Cardiac muscle cell (in vitro differentiated cells and primary cell): ENCODE measurements at regions not wholly inside any gene's neighbourhood (a gene's known extent, or its start where the extent isn't known, plus 50 kb on each side); places are given as distances from the start of the nearest gene placed in this dataset.

ENCODE experiments used
- DNase-seq, 2 donors: peaks; one replicate each; pipeline versions ENCODE4 v3.0.0 to v3.0.0-alpha.2; 2010 to 2017; ENCODE audit warnings: low read depth in 1 of 2, low spot score in 1 of 2
- H3K27ac ChIP-seq: fragments of 200-600 bp; sonication (generic); 2 replicates; pipeline ENCODE4 v1.5.1; 2016
- H3K27me3 ChIP-seq: fragments of 200-600 bp; sonication (generic); 2 replicates; pipeline ENCODE4 v1.6.0; 2016; ENCODE audit warnings: control low read depth
- H3K36me3 ChIP-seq: fragments of 200-600 bp; sonication (generic); 2 replicates; pipeline ENCODE4 v1.5.1; 2016; ENCODE audit warnings: control low read depth
- H3K4me1 ChIP-seq: fragments of 200-600 bp; sonication (generic); 2 replicates; pipeline ENCODE4 v1.8.1; 2017; ENCODE audit warnings: low read depth, mild to moderate bottlenecking, mixed run types
- H3K4me3 ChIP-seq: fragments of 200-600 bp; sonication (generic); 2 replicates; pipeline ENCODE4 v1.5.1; 2016; ENCODE audit warnings: mild to moderate bottlenecking
- H3K9me3 ChIP-seq: fragments of 200-600 bp; sonication (generic); 2 replicates; pipeline ENCODE4 v1.5.1; 2017; ENCODE audit warnings: low read depth, mild to moderate bottlenecking, control low read depth
- TF ChIP-seq, protein P1 (sequence below): IDR thresholded peaks from 2 replicates; pipeline ENCODE4 v1.5.1; 2012; ENCODE audit warnings: low read depth, mild to moderate bottlenecking, low read length

- DNase-seq = no peak
- Histone ChIP-seq H3K27me3 (no peaks in the 10 kb centered on the region), H3K4me1 (no peaks in the 10 kb centered on the region), H3K9me3 (no peaks in the 10 kb centered on the region), H3K36me3 (no peaks in the 10 kb centered on the region), H3K4me3 (no peak overlapping the region), H3K27ac (no peak overlapping the region)
- TF ChIP-seq, protein P1, sequence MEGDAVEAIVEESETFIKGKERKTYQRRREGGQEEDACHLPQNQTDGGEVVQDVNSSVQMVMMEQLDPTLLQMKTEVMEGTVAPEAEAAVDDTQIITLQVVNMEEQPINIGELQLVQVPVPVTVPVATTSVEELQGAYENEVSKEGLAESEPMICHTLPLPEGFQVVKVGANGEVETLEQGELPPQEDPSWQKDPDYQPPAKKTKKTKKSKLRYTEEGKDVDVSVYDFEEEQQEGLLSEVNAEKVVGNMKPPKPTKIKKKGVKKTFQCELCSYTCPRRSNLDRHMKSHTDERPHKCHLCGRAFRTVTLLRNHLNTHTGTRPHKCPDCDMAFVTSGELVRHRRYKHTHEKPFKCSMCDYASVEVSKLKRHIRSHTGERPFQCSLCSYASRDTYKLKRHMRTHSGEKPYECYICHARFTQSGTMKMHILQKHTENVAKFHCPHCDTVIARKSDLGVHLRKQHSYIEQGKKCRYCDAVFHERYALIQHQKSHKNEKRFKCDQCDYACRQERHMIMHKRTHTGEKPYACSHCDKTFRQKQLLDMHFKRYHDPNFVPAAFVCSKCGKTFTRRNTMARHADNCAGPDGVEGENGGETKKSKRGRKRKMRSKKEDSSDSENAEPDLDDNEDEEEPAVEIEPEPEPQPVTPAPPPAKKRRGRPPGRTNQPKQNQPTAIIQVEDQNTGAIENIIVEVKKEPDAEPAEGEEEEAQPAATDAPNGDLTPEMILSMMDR = no peak
Measured at GRCh38 chr2:6287406-6287805, 578.3 kb downstream of the CMPK2 start.

DNA sequence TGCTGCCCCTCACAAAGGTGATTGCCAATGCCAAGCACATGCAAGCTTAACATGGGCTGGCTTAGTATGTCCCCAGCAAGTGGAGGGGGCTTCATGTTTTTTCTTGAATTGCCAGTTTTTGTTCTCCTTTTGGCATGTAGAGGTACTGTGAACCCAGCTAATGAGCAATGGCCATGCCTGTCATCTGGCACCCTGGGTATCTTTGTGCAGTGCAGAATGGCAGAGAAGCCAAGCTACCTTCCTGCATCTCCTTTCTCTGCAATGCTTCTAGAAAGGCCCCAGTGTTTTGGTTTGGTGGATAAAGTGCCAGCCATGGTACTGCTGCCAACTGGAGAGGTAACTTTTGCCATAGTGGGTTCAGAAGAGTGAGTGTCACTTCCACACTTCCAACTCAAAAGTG is 576.9 kb downstream of the CMPK2 start:
- TF ChIP-seq, protein P1 = no peak
- Histone ChIP-seq H3K36me3 (no peaks in the 10 kb centered on the region), H3K27ac (no peak overlapping the region), H3K9me3 (no peaks in the 10 kb centered on the region), H3K4me1 (no peaks in the 10 kb centered on the region), H3K27me3 (no peaks in the 10 kb centered on the region), H3K4me3 (no peak overlapping the region)
- no peak for DNase-seq

DNA sequence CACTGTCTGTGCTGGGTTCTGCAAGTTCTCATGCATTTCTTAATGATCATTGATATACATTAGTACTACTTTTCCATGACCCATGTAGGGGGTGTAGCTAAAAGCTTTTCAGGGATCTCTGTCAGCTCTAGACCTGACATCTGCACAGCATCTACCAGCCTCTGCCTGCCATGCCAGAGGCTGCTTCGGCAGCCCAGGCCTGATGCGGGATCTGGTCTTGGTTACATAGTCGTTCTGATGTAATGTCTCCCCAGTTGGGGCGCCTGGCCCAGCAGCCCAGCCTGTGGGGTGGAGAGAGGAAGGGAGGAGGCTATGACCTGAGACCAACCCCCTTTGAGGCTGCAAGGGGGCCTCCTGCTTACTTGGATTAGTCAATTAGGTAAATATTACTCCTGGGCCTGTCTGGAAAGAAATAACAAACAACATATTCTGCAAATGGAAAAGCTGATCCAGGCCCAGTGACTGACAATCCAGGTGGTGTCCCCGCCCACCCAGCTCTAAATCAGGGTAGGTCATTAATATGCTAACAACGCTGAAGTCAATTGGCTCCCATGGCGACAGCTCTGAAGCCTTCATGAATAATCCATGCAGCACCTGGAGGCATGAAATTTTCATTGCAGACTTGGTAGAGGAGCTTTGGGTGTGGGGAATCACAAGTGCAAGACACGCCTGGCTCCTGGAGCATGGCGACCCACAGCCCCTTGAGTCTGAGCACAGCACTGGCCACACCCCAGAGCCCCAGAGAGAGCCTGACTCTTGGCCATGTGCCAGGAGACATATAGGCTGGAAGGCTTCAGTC is 575.3 kb downstream of the CMPK2 start:
- Histone ChIP-seq H3K27me3 (no peaks in the 10 kb centered on the region), H3K4me3 (no peak overlapping the region), H3K27ac (no peak overlapping the region), H3K36me3 (no peaks in the 10 kb centered on the region), H3K4me1 (no peaks in the 10 kb centered on the region), H3K9me3 (no peaks in the 10 kb centered on the region)
- TF ChIP-seq, protein P1 = no peak
- no peak for DNase-seq

- TF ChIP-seq, protein P1 = no peak
- H3K9me3 ChIP-seq = no peaks in the 10 kb centered on the region
- no peak overlapping the region for H3K27ac ChIP-seq
- no peak for DNase-seq
- H3K36me3 ChIP-seq = no peaks in the 10 kb centered on the region
- no peaks in the 10 kb centered on the region for H3K4me1 ChIP-seq
- H3K4me3 ChIP-seq = no peak overlapping the region
- H3K27me3 ChIP-seq = no peaks in the 10 kb centered on the region
Measured at GRCh38 chr2:6294791-6295190, 570.9 kb downstream of the CMPK2 start.

DNA sequence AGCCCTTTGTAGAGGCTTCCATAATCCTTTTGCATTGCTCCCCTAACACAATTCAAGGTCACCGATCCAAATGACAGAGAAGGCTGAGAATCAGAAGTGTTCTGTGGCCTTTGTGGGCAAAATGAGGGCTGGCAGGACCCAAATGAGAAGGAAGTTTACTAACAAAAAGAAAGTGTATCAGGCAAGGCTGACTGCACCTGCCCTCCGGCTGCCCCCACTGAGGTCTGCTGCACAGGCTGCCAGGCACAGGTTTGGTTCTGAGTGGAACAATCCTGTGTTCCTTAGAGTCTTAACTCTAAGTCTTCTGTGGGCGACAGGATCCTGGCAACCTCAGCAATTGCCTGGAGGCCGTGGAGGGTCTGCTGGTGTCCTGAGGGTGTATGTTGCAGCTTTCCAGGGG is 568.5 kb downstream of the CMPK2 start:
- DNase-seq = no peak
- TF ChIP-seq, protein P1 = no peak

More for the DNA sequence above, 568.5 kb downstream of the CMPK2 start:
- no peaks in the 10 kb centered on the region for H3K9me3 ChIP-seq
- no peak overlapping the region for H3K4me3 ChIP-seq
- no peaks in the 10 kb centered on the region for H3K36me3 ChIP-seq
- H3K4me1 ChIP-seq = no peaks in the 10 kb centered on the region
- no peaks in the 10 kb centered on the region for H3K27me3 ChIP-seq
- no peak overlapping the region for H3K27ac ChIP-seq
